ENCODE measurements at regions not wholly inside any gene's neighbourhood (a gene's known extent, or its start where the extent isn't known, plus 50 kb on each side); places are given as distances from the start of the nearest gene placed in this dataset.
"Not testable (repeated sequence)": the region's sequence is repeated elsewhere in the genome, so short reads cannot be mapped to it uniquely, and the experiment has no call there.

DNA sequence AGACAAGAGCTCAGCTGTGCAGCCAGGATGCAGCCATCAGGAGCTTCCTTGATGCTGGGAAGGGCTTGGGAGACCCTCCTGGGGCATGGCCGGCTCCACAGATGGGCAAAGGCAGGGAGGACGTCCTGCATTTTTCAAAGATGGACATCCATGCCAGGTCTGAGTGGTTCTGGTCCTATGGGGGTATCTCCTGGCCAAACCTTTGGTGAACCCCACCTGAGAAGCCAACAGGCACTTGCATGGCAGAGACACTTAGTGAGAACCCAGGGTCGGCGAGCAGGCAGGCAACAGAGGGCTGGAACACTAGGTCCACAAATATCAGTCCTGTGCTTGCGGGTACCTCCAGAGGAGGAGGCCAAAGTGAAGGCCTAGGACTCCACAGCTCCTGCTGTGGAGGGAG, 70.0 kb downstream of the KCTD15 start:
- no peak for DNase-seq

DNA sequence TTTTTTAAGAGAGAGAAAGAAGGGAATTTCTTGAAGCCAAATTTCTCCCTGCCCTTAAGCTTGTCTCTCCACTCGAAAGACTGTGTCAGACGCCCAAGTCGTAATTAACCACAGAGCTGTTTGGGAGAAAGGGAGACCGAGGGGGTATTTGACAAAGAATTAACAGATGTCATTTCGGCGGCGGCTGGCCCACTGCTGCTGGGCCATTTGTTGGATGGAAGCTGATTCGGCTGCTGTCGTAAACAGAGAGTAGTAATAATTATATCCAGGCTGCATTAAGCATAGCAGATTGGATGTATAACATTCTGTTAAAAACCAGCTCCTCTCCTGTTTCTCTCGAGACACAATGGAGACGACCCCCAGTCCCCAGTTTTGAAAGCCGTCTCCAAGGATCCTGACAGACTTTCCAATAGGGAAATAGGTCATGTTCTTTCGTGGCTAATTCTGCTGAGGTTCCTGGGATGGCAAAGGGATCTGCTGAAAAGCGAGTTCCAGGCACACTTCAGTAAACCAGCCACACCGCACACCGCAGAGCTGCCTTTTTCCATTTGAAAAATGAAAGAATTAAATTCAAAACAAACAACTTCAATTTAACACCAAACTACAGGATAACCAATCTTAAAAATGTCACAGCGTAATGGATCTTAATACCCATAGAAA, 71.5 kb downstream of the KCTD15 start:
- no peak for DNase-seq

DNA sequence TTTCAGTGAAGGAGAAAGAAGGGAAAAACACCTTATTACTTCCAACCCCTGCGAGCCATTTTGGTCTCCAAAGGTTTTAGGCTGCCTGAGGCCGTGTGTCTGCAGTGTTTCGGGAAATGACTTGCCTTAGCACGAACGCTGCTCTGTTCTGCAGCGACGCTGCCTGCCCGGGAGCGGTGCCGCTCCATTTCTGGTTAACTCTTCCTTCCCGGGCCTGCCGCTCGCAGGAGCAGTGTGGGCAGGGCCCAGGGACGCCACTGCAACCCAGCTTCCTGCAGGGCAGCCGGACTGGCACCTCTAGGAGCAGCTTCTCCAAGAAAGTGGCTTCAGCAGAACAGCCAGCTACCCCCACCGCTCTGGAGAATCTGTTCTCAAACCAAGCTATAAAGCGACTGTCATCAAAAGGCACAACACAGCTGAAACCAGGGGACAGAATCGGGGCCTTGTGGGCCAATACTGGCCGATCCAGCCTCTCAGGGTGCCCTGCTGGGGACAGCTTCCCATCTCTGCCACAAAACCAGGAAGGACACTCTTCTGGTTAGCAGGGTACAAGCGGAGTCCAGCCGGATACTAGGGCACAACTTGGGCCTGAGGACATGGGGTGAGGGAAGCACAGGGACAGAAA, 72.2 kb downstream of the KCTD15 start:
- no peak for DNase-seq

DNA sequence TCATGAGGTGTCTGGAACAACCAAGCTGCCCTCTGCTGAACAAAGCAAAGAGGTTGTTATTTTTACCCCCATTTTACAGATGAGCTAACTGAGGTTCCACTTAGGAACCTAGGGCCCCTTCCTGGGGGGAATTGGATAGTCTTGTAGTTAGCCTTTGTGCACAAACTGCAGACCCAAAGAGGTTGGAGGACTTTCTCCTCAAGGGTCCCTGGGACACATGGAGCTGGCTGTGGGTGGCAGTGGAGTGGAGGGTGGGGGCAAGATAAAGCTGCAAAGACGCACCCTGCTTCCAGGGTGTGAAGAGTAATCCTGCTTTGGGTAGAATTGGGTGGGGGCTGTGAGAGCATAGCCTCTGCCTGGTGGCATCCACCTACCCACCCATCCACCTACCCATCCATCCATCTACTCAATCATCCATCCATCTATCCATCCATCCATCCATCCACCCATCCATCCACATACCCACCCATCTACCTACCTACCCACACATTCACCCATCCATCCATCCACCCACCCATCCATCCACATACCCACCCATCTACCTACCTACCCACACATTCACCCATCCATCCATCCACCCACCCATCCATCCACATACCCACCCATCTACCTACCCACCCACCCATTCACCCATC, 73.7 kb downstream of the KCTD15 start:
- not testable (repeated sequence) for DNase-seq

DNA sequence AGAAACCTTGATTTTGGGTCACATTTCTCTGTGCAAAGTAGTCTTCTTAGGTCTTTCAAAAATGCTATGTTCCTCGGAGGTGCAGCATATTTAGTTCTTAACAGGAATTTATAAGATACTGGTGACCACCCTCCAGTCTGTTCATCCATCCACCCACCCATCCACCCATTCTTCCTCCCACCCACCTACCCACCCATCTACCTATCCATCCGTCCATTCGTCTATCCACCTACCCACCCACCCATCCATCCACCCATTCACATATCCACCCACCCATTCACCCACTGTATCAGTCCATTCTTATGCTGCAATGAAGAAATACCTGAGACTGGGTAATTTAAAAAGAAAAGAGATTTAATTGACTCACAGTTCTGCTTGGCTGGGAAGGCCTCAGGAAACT, 74.9 kb downstream of the KCTD15 start:
- DNase-seq, result no peak

DNA sequence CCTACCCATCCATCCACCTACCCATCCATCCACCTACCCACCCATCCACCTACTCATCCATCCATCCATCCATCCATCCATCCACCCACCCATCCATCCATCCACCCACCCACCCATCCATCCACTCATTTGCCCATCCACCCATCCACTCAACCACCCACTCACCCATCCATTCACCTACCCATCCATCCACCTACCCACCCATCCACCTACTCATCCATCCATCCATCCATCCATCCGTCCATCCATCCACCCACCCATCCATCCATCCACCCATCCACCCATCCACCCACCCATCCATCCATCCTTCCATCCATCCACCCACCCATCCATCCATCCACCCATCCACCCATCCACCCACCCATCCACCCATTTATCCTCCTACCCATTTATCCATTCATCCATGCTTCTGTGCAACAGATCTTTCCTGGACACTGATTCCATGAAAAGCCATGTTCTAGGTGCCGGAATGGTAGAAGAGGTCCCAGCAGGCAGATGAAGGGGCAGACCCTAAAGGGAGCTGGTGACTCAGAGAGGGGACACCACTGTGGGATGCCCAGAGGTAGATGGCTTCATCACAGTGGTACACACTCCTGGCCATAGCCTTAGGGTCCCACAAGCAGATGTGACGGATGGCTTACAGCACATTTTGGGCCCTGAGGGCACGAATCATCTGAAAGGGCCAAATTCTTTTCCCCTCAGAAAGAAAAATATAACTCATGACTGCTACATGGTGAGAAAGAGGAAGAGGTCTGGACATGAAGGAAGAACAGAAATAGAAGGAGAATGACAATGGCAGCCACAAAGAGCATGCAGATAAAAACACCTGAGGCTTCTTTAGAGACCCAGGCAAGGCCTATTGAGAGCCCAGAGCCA, 76.0 kb downstream of the KCTD15 start:
- DNase-seq, result no peak

DNA sequence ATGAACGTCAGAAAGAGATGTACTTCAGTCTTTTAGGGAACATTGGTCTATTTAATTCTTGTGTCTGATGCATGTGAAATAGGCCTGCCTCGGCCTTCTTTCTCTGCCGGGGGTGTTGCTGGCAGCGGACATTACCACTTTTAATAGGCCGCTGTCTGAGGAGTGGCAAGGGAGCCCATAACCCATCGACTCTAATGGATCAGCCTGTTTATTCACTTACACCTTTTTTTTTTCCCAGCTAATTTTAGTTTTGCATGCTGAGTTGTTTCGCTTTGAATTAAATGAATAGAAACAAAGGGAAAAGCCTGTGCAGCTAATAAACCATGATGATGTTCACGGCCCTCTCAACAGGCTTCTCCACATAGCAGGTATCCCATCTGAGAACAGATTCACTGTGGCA, 78.4 kb downstream of the KCTD15 start:
- DNase-seq, result no peak

DNA sequence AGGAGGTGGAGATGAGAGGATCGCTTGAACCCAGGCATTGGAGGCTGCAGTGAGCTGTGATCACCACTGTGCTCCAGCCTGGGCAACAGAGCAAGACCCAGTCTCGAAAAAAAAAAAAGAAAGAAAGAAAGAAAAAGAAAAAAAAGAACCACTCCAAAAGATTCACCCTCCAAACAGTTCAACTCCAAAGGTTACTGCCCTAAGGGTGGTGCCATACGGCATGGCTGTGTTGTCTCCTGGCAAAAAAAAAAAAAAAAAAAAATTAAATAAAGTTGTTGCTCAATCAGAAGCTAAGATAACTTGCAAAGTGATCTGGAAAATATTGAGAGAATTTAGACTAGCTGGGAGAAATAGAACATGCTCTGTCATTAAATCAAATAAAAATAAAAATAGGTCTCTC, 79.5 kb downstream of the KCTD15 start:
- no peak for DNase-seq

DNA sequence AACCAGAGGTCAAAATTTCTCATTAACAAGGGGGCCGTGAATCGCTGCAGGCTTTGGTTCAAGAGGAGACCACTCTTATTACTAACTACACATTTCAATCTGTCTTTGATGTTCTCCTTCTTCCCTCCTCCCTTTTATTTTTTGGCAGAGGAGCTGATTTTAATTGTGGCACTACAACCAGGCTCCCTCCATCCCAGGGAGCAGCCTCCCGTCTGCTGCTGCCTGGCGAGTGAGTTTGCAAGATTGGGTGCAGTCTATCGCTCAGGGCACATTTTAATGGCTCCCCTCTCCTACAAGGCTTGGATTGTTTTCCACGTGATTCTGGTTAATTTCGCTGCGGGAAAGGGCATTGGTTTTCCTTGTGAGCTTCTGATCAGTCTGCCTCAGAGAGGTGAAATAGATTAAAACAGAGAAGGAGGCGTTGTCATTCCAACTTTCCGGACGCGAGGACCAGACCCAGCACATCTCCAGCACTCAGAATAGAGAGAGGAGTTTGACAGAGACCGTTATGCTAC, 81.4 kb downstream of the KCTD15 start:
- DNase-seq, result no peak

DNA sequence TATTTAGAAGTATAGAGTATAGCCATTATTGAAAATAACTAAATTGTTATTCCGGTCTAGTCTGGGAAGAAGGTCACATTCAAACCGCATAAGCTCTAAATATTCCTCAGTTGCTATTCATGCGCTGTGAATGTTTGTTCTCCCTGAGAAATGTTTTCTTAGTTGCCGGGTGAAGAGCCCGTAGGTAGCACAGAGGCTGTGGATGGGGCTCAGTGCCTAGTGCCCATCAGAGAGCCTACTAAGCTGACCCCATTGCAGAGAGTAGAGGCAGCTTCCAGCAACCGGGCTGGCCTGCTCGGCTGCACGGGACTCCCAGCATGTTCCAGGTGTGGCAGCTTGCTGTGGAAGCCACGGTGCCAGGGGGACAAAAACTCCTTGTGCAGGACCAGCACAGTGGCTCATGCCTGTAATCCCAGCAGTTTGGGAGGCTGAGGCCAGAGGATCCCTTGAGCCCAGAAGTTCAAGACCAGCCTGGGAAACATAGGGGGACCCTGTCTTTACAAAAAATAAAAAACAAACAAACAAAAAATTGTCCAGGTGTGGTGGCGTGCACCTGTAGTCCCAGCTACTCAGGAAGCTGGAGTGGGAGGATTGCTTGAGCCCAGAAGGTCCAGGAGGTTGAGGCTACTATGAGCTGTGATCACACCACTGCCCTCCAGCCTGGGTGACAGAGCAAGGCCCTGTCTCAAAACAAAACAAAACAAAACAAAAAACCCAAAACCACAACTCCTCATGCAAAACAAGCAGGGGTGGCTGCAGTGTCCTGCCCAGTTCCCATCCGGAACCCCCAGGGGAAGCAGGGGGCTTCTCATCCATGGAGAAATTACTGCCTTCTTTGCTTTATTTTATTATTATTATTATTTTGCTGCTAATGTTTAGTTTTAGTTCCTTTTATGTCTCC, 82.5 kb downstream of the KCTD15 start:
- no peak for DNase-seq

DNA sequence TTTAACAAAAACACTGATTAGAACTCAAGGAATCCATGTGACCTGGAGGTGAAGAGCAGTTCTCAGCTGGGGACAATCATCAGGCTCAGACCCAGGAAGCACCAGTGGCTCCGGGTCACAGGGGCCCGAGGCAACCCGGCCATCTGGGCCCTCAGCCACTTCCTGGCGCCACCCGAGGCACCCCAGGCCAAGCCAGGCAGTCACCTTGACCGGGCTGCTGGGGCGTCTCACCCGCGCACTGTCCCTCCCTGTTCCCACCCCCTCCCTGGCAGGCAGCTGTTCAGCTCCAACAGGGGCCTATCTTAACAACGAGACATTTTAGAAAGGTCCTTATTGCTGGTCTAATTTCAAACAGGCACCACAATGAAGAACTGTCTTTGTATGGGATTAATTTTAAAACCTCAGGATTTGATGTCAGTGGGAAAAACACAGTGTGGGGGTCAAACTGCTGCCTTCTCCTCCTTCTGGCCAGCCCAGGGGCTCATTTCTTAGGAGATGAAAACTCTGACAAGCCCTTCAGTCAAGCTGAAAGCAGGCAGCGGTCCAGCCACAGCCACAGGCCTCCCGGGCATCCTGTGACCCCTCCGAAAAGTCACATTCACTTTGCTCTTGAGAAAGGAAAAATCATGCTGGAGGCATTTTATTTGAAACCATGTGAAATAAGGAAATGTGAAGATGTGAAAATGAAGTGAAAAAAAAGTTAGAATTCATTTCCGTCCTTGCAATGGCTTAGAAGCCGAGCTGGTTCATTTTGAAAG, 83.3 kb downstream of the KCTD15 start:
- no peak for DNase-seq

DNA sequence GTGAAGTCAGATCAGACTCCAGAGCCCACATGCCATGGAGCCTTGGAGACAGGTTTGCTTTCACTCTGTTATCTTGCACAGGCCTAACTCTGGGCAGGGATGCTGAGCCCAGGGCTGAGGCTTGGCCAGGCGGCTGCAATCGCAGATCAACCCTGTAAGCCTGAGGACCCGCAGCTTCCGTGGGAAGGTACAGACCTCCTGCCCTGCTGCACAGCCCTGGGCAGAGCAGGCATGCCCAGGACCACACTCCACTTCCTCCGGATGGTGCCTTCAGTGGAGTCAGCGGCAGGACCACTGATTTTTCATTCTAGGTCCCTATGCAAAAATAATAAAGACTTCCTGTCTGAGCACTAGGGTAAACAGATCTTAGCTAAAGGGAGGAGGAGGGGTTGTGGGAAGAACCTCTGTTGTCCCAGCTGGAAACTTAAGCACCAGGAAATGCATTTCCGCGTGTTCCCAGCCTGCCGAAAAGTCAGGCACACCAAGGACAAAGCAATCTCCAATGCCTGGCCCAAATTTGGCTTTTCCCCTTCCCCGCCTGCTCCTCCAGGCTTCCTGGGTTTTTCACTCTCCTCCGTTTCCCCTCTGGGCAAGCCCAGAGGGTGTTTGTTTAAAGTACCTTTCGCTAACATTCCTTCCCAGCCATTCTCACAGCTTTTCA, 87.3 kb downstream of the KCTD15 start:
- DNase-seq, result no peak

DNA sequence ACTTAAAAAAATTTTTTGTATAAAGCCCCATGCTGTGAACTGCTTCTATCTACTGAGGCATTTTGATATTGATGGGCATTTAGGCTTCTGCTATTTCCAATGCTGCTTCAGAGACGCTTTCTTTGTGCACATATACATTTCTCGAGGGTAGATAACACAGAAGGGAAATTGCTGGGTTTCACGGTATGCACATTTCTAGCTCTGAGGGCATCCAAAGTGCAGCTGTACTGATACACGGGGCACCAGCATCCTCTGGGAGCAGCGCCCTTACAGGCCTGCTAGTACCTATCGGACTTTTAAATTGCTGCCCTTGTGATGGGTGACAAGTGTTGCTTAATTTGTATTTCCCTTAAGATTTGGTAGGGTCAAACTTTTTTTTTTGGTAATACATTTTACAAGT, 88.6 kb downstream of the KCTD15 start:
- DNase-seq, result no peak

DNA sequence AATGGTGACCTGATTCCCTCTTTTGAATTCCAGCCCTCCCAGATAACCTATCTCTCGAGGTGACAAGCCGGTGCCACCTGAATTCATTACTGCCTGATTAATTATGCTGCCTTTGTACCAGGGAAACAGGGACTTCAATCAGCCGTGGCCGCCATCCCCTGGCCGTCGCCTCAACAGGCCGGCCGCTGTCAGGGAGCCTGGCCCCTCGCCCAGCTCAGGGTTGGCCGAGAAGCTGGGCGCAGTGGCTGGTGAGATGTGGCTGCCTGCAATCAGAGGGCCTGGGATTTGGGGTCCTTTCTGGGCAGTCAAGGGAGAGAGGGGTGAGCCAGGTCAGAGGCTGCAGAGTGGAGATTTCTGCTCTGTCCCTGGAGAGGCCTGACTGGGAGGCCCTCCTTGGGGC, 91.2 kb downstream of the KCTD15 start:
- no peak for DNase-seq

DNA sequence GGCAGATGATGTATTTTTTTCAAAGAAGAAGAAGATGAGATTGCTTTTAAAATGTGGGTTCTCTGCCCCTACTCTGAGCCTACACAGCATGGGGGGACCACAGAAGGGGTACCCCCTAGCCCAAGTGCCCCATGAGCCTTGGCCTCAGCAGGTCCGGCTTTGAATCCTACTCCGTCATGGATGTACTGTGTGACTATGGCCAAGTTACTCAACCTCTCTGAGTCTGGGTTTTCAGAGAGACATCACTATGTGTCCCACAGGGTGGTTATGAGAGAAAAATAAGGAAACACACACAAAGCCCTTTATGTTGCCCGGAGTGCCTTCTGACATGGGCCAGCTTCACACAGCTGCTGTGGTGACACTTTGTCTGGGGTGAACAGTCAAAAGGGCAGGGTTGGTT, 92.0 kb downstream of the KCTD15 start:
- no peak for DNase-seq

DNA sequence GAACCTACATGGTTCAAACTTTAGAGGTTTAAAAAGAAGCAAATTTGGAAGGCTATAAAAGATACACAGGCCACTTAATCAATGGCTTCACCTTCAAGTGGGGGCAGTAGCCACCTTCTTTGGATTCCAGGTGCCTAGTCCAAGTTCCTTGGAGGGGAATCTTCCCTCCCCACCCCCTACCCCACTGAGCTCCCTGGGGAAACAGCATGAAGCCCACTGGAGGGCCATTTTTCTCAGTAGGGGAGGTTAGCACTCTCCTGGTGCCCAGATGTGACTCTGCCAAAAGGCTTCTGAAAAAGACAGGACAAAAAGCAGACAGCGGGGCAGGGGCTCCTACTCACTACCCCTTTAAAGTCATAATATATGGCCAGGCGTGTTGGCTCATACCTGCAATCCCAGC, 93.9 kb downstream of the KCTD15 start:
- no peak for DNase-seq

DNA sequence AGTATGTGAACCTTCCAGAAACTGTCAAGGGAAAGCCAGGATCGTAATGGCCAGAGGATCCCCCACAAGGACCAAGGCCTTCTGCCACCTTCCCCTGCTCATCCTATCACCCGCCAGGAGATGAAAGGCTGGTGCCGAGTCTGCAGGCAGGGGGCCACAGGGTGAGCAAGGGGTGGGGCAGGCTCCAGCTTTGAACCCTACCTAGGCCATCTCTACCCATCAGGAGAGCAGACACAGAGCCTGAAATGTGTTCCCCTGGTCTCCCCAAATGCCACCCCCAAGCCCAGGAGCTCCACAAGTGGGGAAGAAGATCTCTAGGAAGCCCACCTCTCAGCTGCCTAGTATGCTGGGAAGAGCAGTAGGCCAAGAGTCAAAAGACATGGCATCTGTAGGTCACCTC, 95.1 kb downstream of the KCTD15 start:
- DNase-seq, result no peak

DNA sequence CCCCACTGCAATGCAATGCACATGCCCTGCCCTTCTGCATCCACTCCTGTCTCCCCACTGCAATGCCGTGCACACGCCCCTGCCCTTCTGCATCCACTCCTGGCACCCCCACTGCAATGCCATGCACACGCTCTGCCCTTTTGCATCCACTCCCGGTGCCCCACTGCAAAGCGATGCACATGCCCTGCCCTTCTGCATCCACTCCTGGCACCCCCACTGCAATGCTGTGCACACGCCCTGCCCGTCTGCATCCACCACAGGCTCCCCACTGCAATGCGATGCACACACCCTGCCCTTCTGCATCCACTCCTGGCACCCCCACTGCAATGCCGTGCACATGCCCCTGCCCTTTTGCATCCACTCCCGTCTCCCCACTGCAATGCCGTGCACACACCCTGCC, 98.1 kb downstream of the KCTD15 start:
- no peak for DNase-seq

DNA sequence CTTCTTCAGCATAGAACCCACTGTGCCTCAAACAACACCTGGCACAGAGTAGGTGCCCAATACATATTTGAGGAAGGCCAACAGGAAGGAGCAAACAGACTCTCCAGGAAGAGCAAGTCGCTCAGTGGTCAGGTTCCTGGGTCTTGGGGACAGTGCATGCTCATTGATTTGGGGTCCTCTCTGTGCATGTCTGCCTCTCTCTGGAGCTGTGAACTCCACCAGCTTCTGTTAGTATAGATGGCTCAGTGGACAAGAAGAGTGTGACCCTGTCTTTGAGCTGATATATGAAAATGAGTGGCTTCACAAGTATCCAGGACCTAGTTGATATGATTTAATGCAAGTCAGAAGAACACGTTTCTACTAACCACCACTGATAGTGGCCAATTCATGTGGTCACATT, 98.7 kb downstream of the KCTD15 start:
- no peak for DNase-seq

DNA sequence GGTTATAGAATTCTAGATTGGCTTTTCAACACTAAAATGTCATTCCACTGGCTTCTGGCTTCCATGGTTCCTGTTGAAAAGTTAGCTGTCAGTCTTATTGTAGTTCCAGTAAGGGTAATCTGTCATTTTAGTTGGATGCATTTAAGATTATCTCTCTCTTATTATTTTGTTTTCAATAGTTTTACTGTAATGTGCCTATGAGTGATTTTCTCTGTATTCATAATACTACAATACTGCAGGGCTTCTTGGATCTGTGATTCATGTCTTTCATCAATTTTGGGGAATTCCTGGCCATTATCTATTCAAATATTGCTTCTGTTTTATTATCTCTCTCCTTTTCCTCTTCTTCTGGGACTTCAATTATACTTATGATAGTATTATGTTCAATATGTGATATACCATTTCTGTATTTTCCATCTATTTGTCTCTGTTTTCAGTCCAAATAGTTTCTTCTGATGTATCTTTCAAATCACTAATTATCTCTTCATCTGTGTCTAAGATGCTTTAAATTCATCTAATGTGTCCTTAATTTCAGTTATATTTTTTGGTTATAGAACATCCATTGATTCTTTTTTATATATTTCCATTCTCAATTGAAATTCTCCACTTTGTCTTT, 101.5 kb downstream of the KCTD15 start:
- DNase-seq, result no peak

DNA sequence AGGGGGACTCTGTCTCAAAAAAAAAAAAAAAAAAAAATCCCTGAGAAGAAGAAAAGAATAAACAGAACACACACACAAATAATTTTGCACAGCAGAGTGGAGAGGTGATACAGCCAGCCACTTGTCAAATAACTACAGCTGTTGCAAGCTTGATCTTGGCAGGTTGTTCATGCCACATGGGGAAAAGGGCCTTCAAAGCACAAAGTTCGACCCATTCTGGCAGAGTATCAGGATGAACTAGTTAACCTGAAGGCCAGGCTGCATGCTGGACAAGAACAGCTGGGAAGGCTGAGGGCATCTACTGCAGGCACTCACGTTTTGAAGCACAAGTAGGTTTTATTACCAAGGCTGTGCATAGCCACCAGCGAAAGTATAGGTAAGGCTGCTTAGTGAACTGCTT, 104.1 kb downstream of the KCTD15 start:
- no peak for DNase-seq

All from CD4-positive, alpha-beta T cell treated with Interleukin-4 for 1 hour (primary cell).